ENCODE measurements at regions not wholly inside any gene's neighbourhood (a gene's known extent, or its start where the extent isn't known, plus 50 kb on each side); places are given as distances from the start of the nearest gene placed in this dataset.
A peak's percentile ranks its signal among the peaks of the same experiment; 100 is the strongest.
"Not testable (repeated sequence)": the region's sequence is repeated elsewhere in the genome, so short reads cannot be mapped to it uniquely, and the experiment has no call there.

GRCh38 chr4:186832906-186833305 lies 109.2 kb upstream of the FAT1 start:
- DNase-seq (no peak), ATAC-seq (peak; percentile 42)
- no peak for TF ChIP-seq CTCF (IDR thresholded peaks at IDR 0.05)
- H3K36me3 ChIP-seq (ENCODE audit: low read depth), result no peaks in the 10 kb centered on the region
- no peak overlapping the region for H3K4me3 ChIP-seq
- H3K9me3 ChIP-seq, result no peaks in the 10 kb centered on the region
- intact Hi-C loops (cut with DNase I, micrococcal nuclease), result no loop called here
- no peaks in the 10 kb centered on the region for H3K4me1 ChIP-seq (ENCODE audit: low read depth)

- H3K9me3 ChIP-seq; H3K4me3 ChIP-seq; intact Hi-C loops (cut with DNase I, micrococcal nuclease); DNase-seq; H3K4me1 ChIP-seq (ENCODE audit: low read depth); ATAC-seq; H3K36me3 ChIP-seq (ENCODE audit: low read depth): not testable (repeated sequence)
These were observed 113.8 kb upstream of the FAT1 start for GRCh38 chr4:186837463-186837862.

- DNase-seq (no peak), ATAC-seq (no peak)
- H3K36me3 ChIP-seq (ENCODE audit: low read depth), result no peaks in the 10 kb centered on the region
- H3K4me1 ChIP-seq (ENCODE audit: low read depth), result no peaks in the 10 kb centered on the region
- H3K4me3 ChIP-seq, result no peak overlapping the region
- intact Hi-C loops (cut with DNase I, micrococcal nuclease), result no loop called here
- no peaks in the 10 kb centered on the region for H3K9me3 ChIP-seq
- TF ChIP-seq CTCF (IDR thresholded peaks at IDR 0.05), result no peak
These were observed 114.6 kb upstream of the FAT1 start for GRCh38 chr4:186838295-186838694.

- no peaks in the 10 kb centered on the region for H3K4me1 ChIP-seq (ENCODE audit: low read depth)
- DNase-seq, result peak in 2 of 3 donors; percentile 28 to 40
- no peak overlapping the region for H3K4me3 ChIP-seq
- TF ChIP-seq CTCF (IDR thresholded peaks at IDR 0.05), result no peak
- no peaks in the 10 kb centered on the region for H3K36me3 ChIP-seq (ENCODE audit: low read depth)
- no peaks in the 10 kb centered on the region for H3K9me3 ChIP-seq
- ATAC-seq, result peak; percentile 54
- intact Hi-C loops (cut with DNase I, micrococcal nuclease), result no loop called here
These were observed 115.7 kb upstream of the FAT1 start for GRCh38 chr4:186839122-186840037.

- H3K9me3 ChIP-seq, result no peaks in the 10 kb centered on the region
- ATAC-seq (peak; percentile 48), DNase-seq (peak in 2 of 3 donors; percentile 27 to 52)
- H3K4me3 ChIP-seq, result no peak overlapping the region
- intact Hi-C loops (cut with DNase I, micrococcal nuclease), result no loop called here
- H3K4me1 ChIP-seq (ENCODE audit: low read depth), result no peaks in the 10 kb centered on the region
- no peak for TF ChIP-seq CTCF (IDR thresholded peaks at IDR 0.05)
- H3K36me3 ChIP-seq (ENCODE audit: low read depth), result no peaks in the 10 kb centered on the region
These were observed 116.6 kb upstream of the FAT1 start for GRCh38 chr4:186840222-186840701.

- Histone ChIP-seq H3K9me3 (no peaks in the 10 kb centered on the region), H3K36me3 (ENCODE audit: low read depth) (no peaks in the 10 kb centered on the region), H3K4me3 (no peak overlapping the region), H3K4me1 (ENCODE audit: low read depth) (no peaks in the 10 kb centered on the region)
- no peak for TF ChIP-seq CTCF (IDR thresholded peaks at IDR 0.05)
- ATAC-seq (no peak), DNase-seq (peak in 1 of 3 donors; percentile 39)
- intact Hi-C loops (cut with DNase I, micrococcal nuclease), result no loop called here
These were observed 117.2 kb upstream of the FAT1 start for GRCh38 chr4:186840771-186841301.
